Trophoblast cell (in vitro differentiated cells and primary cell): ENCODE measurements at regions not wholly inside any gene's neighbourhood (a gene's known extent, or its start where the extent isn't known, plus 50 kb on each side); places are given as distances from the start of the nearest gene placed in this dataset.

Experiments used
- DNase-seq, 2 donors: peaks; one replicate each; pipeline ENCODE4 v3.0.0-alpha.2; 2016
- H2AFZ ChIP-seq: 2 replicates; pipeline ENCODE4 v1.6.1; 2013; ENCODE audit warnings: low read length, moderate library complexity, mild to moderate bottlenecking; ENCODE audit not compliant: insufficient read depth, poor library complexity
- H2AK5ac ChIP-seq: 2 replicates; pipeline ENCODE4 v1.6.1; 2013; ENCODE audit warnings: mild to moderate bottlenecking, low read length
- H2BK120ac ChIP-seq: 2 replicates; pipeline ENCODE4 v1.6.1; 2013; ENCODE audit warnings: low read length, mild to moderate bottlenecking, moderate library complexity; ENCODE audit not compliant: insufficient read depth, poor library complexity
- H2BK12ac ChIP-seq: 2 replicates; pipeline ENCODE4 v1.6.1; 2013; ENCODE audit warnings: mild to moderate bottlenecking, low read length, moderate library complexity
- H2BK5ac ChIP-seq: 2 replicates; pipeline ENCODE4 v1.6.1; 2013; ENCODE audit warnings: low read length, low read depth, moderate library complexity, mild to moderate bottlenecking; ENCODE audit not compliant: poor library complexity
- H3K14ac ChIP-seq: 2 replicates; pipeline ENCODE4 v1.6.1; 2013; ENCODE audit warnings: mild to moderate bottlenecking, low read length
- H3K18ac ChIP-seq: 2 replicates; pipeline ENCODE4 v1.6.1; 2013; ENCODE audit warnings: mild to moderate bottlenecking, low read length
- H3K23ac ChIP-seq: 2 replicates; pipeline ENCODE4 v1.6.1; 2013; ENCODE audit warnings: low read length
- H3K27ac ChIP-seq: 2 replicates; pipeline ENCODE4 v1.5.1; 2013; ENCODE audit warnings: low read depth, mild to moderate bottlenecking, inconsistent platforms, low read length, moderate library complexity
- H3K27me3 ChIP-seq: 2 replicates; pipeline ENCODE4 v1.6.1; 2013; ENCODE audit warnings: inconsistent platforms, mild to moderate bottlenecking, low read length, moderate library complexity; ENCODE audit not compliant: insufficient read depth
- H3K36me3 ChIP-seq, 2 experiments: 1 replicate in 1 of 2; 2 replicates in 1 of 2; pipeline ENCODE4 v1.6.1; 2013; ENCODE audit warnings: low read length in 2 of 2, mild to moderate bottlenecking in 2 of 2, moderate library complexity in 1 of 2; ENCODE audit not compliant: insufficient read depth in 2 of 2, control insufficient read depth in 1 of 2
- H3K4ac ChIP-seq: 2 replicates; pipeline ENCODE4 v1.6.1; 2013; ENCODE audit warnings: low read depth, mild to moderate bottlenecking, low read length, moderate library complexity
- H3K4me1 ChIP-seq, 2 experiments: 1 replicate in 1 of 2; 2 replicates in 1 of 2; pipeline ENCODE4 v1.6.1; 2013; ENCODE audit warnings: low read length in 2 of 2, mild to moderate bottlenecking in 2 of 2, moderate library complexity in 1 of 2; ENCODE audit not compliant: insufficient read depth in 2 of 2, control insufficient read depth in 1 of 2
- H3K4me2 ChIP-seq: 2 replicates; pipeline ENCODE4 v1.6.1; 2013; ENCODE audit warnings: inconsistent platforms, mild to moderate bottlenecking, low read length, moderate library complexity
- H3K4me3 ChIP-seq: 2 replicates; pipeline ENCODE4 v1.5.1; 2013; ENCODE audit warnings: mild to moderate bottlenecking, low read depth, low read length, inconsistent platforms
- H3K79me1 ChIP-seq: one replicate; pipeline ENCODE4 v1.6.1; 2013; ENCODE audit warnings: low read length
- H3K79me2 ChIP-seq: 2 replicates; pipeline ENCODE4 v1.6.1; 2013; ENCODE audit warnings: low read length, mild to moderate bottlenecking; ENCODE audit not compliant: control insufficient read depth, insufficient read depth, poor library complexity
- H3K9ac ChIP-seq: 2 replicates; pipeline ENCODE4 v1.6.1; 2013; ENCODE audit warnings: mild to moderate bottlenecking, low read length
- H3K9me3 ChIP-seq: 2 replicates; pipeline ENCODE4 v1.6.1; 2013; ENCODE audit warnings: low read depth, mild to moderate bottlenecking, control low read depth, inconsistent platforms, low read length; ENCODE audit not compliant: insufficient read depth
- H4K12ac ChIP-seq: 2 replicates; pipeline ENCODE4 v1.6.1; 2013; ENCODE audit warnings: low read depth, mild to moderate bottlenecking, low read length, moderate library complexity
- H4K8ac ChIP-seq: 2 replicates; pipeline ENCODE4 v1.6.1; 2013; ENCODE audit warnings: low read depth, mild to moderate bottlenecking, low read length, moderate library complexity
- H4K91ac ChIP-seq: one replicate; pipeline ENCODE4 v1.6.1; 2013; ENCODE audit warnings: low read depth, mild to moderate bottlenecking, low read length, moderate library complexity
- WGBS: extraction: QIAGEN DNeasy Blood & Tissue Kit; methylation state at CpG from one replicate; pipeline ENCODE4 v1.1.7; 2013; ENCODE audit warnings: missing lambda C conversion rate; ENCODE audit not compliant: insufficient read length, insufficient coverage; ENCODE audit errors: extremely low coverage; 5-methylcytosine and 5-hydroxymethylcytosine counted together

DNA sequence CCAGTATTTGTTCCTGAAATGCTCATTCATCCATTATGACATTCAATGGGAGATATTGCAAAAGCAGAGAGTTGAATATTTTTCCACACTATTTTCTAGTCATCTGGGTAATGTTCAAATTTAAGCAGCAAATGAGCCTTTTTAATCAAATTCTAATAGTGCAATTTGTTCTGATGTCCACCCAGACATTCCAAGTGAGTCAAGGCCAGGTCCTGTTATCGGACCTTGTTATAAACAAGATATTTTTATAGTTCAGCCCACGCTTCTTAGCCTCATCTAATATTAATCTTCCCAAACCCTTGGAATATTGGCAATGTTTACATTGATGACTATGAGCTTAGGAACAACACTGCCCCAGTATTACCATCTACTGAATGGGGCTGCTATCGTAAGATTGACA is 500.1 kb upstream of the PHF14 start:
- Histone ChIP-seq H3K14ac (no peak overlapping the region), H3K27ac (no peak overlapping the region), H4K12ac (no peak overlapping the region), H3K4me3 (no peak overlapping the region), H3K18ac (no peak overlapping the region), H2BK12ac (no peak overlapping the region), H4K91ac (no peak overlapping the region), H2BK5ac (no peak overlapping the region), H3K4me2 (no peak overlapping the region), H3K27me3 (no peaks in the 10 kb centered on the region), H2AFZ (no peak overlapping the region), H2AK5ac (no peak overlapping the region), H3K23ac (no peak overlapping the region), H3K9ac (no peak overlapping the region), H4K8ac (no peak overlapping the region), H3K79me1 (no peaks in the 10 kb centered on the region), H3K9me3 (peaks cover 2% of the 10 kb centered on the region), H3K79me2 (no peaks in the 10 kb centered on the region), H3K36me3 (no peaks in the 10 kb centered on the region), H3K4me1 (no peaks in the 10 kb centered on the region), H3K4ac (no peak overlapping the region), H2BK120ac (no peak overlapping the region)
- WGBS: no CpG with 5 or more reads among the region's 3 CpGs
- no peak for DNase-seq

DNA sequence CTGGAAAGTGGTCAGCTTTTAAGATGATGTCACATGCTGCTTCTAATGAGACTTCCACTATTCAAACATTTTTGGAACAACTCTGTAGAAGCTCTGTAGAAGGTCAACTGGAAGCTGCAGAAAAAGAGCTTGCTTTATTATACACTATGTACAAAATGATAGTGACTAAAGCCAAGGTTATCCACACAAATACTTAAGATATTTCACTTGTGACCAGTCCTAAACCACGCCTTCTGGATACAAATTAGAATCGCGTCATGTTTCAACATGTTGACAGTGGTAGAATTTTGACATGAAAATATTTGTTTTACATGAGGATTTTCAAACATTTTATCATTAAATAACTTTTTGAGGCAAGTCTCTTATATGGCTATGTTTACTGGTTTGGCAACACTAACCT is 499.6 kb upstream of the PHF14 start:
- H3K36me3 ChIP-seq: no peaks in the 10 kb centered on the region
- H3K9ac ChIP-seq: no peak overlapping the region
- no peak overlapping the region for H2BK5ac ChIP-seq
- no peak overlapping the region for H3K18ac ChIP-seq
- H3K27me3 ChIP-seq: no peaks in the 10 kb centered on the region
- peaks cover 2% of the 10 kb centered on the region for H3K9me3 ChIP-seq
- H3K14ac ChIP-seq: no peak overlapping the region
- no peak overlapping the region for H2BK120ac ChIP-seq
- no peak overlapping the region for H3K23ac ChIP-seq
- no peak overlapping the region for H3K4me2 ChIP-seq
- H3K4ac ChIP-seq: no peak overlapping the region
- H4K12ac ChIP-seq: no peak overlapping the region
- no peak overlapping the region for H2AK5ac ChIP-seq
- H4K91ac ChIP-seq: no peak overlapping the region
- no peak overlapping the region for H2AFZ ChIP-seq
- H3K79me2 ChIP-seq: no peaks in the 10 kb centered on the region
- H3K79me1 ChIP-seq: no peaks in the 10 kb centered on the region
- no CpG with 5 or more reads among the region's 3 CpGs for WGBS
- no peak overlapping the region for H2BK12ac ChIP-seq
- H3K4me1 ChIP-seq: no peaks in the 10 kb centered on the region
- no peak overlapping the region for H3K4me3 ChIP-seq
- no peak overlapping the region for H3K27ac ChIP-seq
- H4K8ac ChIP-seq: no peak overlapping the region
- DNase-seq: peak; percentile 30 to 92

GRCh38 chr7:10475940-10476641 is 497.6 kb upstream of the PHF14 start:
- Histone ChIP-seq H3K4me1 (no peaks in the 10 kb centered on the region), H3K79me2 (no peaks in the 10 kb centered on the region), H3K27ac (no peak overlapping the region), H4K91ac (no peak overlapping the region), H2AFZ (no peak overlapping the region), H3K14ac (no peak overlapping the region), H3K4me2 (no peak overlapping the region), H2BK5ac (no peak overlapping the region), H2BK120ac (no peak overlapping the region), H3K4ac (no peak overlapping the region), H2BK12ac (no peak overlapping the region), H3K27me3 (no peaks in the 10 kb centered on the region), H3K9me3 (peaks cover 2% of the 10 kb centered on the region), H2AK5ac (no peak overlapping the region), H3K36me3 (no peaks in the 10 kb centered on the region), H3K4me3 (no peak overlapping the region), H3K79me1 (no peaks in the 10 kb centered on the region), H4K12ac (no peak overlapping the region), H3K9ac (no peak overlapping the region), H3K18ac (no peak overlapping the region), H3K23ac (no peak overlapping the region), H4K8ac (no peak overlapping the region)
- no peak for DNase-seq
- no CpG with 5 or more reads among the region's 20 CpGs for WGBS

GRCh38 chr7:10476642-10477041 is 497.0 kb upstream of the PHF14 start:
- Histone ChIP-seq H3K23ac (no peak overlapping the region), H4K8ac (no peak overlapping the region), H3K79me2 (no peaks in the 10 kb centered on the region), H3K27me3 (no peaks in the 10 kb centered on the region), H4K12ac (no peak overlapping the region), H2BK5ac (no peak overlapping the region), H2AK5ac (no peak overlapping the region), H3K4me2 (no peak overlapping the region), H2BK120ac (no peak overlapping the region), H3K9me3 (peaks cover 2% of the 10 kb centered on the region), H3K4me3 (no peak overlapping the region), H2AFZ (no peak overlapping the region), H3K79me1 (no peaks in the 10 kb centered on the region), H3K4ac (no peak overlapping the region), H4K91ac (no peak overlapping the region), H3K27ac (no peak overlapping the region), H3K14ac (no peak overlapping the region), H3K9ac (no peak overlapping the region), H3K18ac (no peak overlapping the region), H2BK12ac (no peak overlapping the region), H3K4me1 (no peaks in the 10 kb centered on the region), H3K36me3 (no peaks in the 10 kb centered on the region)
- DNase-seq: no peak
- WGBS: no CpG with 5 or more reads among the region's 15 CpGs
